SK-N-SH (cell line): ENCODE measurements at regions not wholly inside any gene's neighbourhood (a gene's known extent, or its start where the extent isn't known, plus 50 kb on each side); places are given as distances from the start of the nearest gene placed in this dataset.

Experiments used
- CTCF ChIA-PET: fragments of 300-600, 350-600 bp; formaldehyde crosslinking; extraction: SDS; loops from one replicate; lab custom pipeline; 2021; lab: Yijun Ruan, JAX
- POLR2A ChIA-PET: fragments of 350-600 bp; sonication (Branson Sonifier 250); formaldehyde crosslinking; extraction: SDS; loops from one replicate; lab custom pipeline; 2020; ENCODE audit warnings: antibody characterized with exemption, inconsistent platforms; lab: Yijun Ruan, JAX
- DNase-seq: peaks from one replicate; pipeline ENCODE4 v3.0.0; 2012
- H2AFZ ChIP-seq: fragments of 200-600 bp; sonication (generic); 2 replicates; pipeline ENCODE4 v1.8.1; 2016; ENCODE audit warnings: antibody characterized with exemption, mild to moderate bottlenecking, low read depth
- H3F3A ChIP-seq: fragments of 200-600 bp; sonication (generic); replicated peaks from 2 replicates; pipeline ENCODE3; 2016; ENCODE audit warnings: antibody characterized with exemption, mild to moderate bottlenecking; ENCODE audit not compliant: insufficient read depth
- H3K27ac ChIP-seq, 2 experiments: fragments of 200-500 bp in 1 of 2; fragments of 200-600 bp in 1 of 2; sonication (Bioruptor generic) in 1 of 2; sonication (generic), shearing (Covaris generic) in 1 of 2; 2 replicates each; pipeline versions ENCODE4 v1.5.1 to v1.6.1; 2014 to 2016; ENCODE audit warnings: low read depth in 2 of 2, inconsistent platforms in 1 of 2, low read length in 1 of 2, mild to moderate bottlenecking in 1 of 2, mixed read lengths in 1 of 2
- H3K27me3 ChIP-seq: fragments of 200-600 bp; sonication (generic), shearing (Covaris generic); 2 replicates; pipeline ENCODE4 v1.6.1; 2016; ENCODE audit warnings: mixed run types; ENCODE audit not compliant: insufficient read depth
- H3K36me3 ChIP-seq, 2 experiments: fragments of 200-500 bp in 1 of 2; fragments of 200-600 bp in 1 of 2; sonication (Bioruptor generic) in 1 of 2; sonication (generic) in 1 of 2; replicated peaks in 1 of 2; 2 replicates each; pipeline versions ENCODE3 to v1.5.1; 2014 to 2016; ENCODE audit warnings: low read length in 1 of 2, mild to moderate bottlenecking in 1 of 2; ENCODE audit not compliant: insufficient read depth in 2 of 2, control insufficient read depth in 1 of 2
- H3K4me1 ChIP-seq, 2 experiments: fragments of 200-500 bp in 1 of 2; fragments of 200-600 bp in 1 of 2; sonication (Bioruptor generic) in 1 of 2; sonication (generic), shearing (Covaris generic) in 1 of 2; 2 replicates each; pipeline versions ENCODE4 v1.5.1 to v1.6.1; 2014 to 2016; ENCODE audit warnings: low read depth in 1 of 2, low read length in 1 of 2, mixed run types in 1 of 2; ENCODE audit not compliant: insufficient read depth in 2 of 2, control insufficient read depth in 1 of 2
- H3K4me2 ChIP-seq: fragments of 200-600 bp; sonication (generic), shearing (Covaris generic); 2 replicates; pipeline ENCODE4 v1.6.1; 2017; ENCODE audit warnings: mixed run types
- H3K4me3 ChIP-seq, 2 experiments: fragments of 200-500 bp in 1 of 2; fragments of 200-600 bp in 1 of 2; sonication (Bioruptor generic) in 1 of 2; sonication (generic), shearing (Covaris generic) in 1 of 2; 2 replicates each; pipeline versions ENCODE4 v1.5.1 to v1.8.1; 2014 to 2016; ENCODE audit warnings: low read depth in 2 of 2, inconsistent platforms in 1 of 2, low read length in 1 of 2, mild to moderate bottlenecking in 1 of 2, mixed read lengths in 1 of 2, moderate library complexity in 1 of 2
- H3K79me2 ChIP-seq: fragments of 200-600 bp; sonication (generic); 2 replicates; pipeline ENCODE4 v1.8.1; 2017; ENCODE audit warnings: mild to moderate bottlenecking; ENCODE audit not compliant: insufficient read depth
- H3K9ac ChIP-seq: fragments of 200-600 bp; sonication (generic); 2 replicates; pipeline ENCODE4 v1.6.1; 2017; ENCODE audit warnings: mixed run types
- H3K9me2 ChIP-seq: fragments of 200-600 bp; sonication (generic); 2 replicates; pipeline ENCODE4 v1.6.1; 2017; ENCODE audit warnings: mixed run types
- H3K9me3 ChIP-seq: fragments of 200-600 bp; sonication (generic); 2 replicates; pipeline ENCODE4 v1.6.1; 2017; ENCODE audit warnings: mixed run types, mild to moderate bottlenecking, moderate library complexity
- H4K20me1 ChIP-seq: fragments of 200-600 bp; sonication (generic); 2 replicates; pipeline ENCODE4 v1.6.1; 2017; ENCODE audit warnings: mild to moderate bottlenecking, mixed run types; ENCODE audit not compliant: insufficient read depth
- CHD2 ChIP-seq: fragments of 150-350 bp; IDR thresholded peaks from 2 replicates; pipeline ENCODE4 v1.6.1; 2018; ENCODE audit warnings: low read length; ENCODE audit not compliant: partially characterized antibody
- EP300 ChIP-seq, 2 experiments: IDR thresholded peaks; 2 replicates each; pipeline versions ENCODE4 v1.4.0 to v1.6.1; 2012; ENCODE audit warnings: borderline replicate concordance in 1 of 2, low read depth in 1 of 2, low read length in 1 of 2
- GABPA ChIP-seq: IDR thresholded peaks from 2 replicates; pipeline ENCODE4 v1.4.0; 2012; ENCODE audit warnings: low read depth, mild to moderate bottlenecking
- MEF2A ChIP-seq: IDR thresholded peaks from 2 replicates; pipeline ENCODE4 v1.4.0; 2012; ENCODE audit warnings: low read depth, borderline replicate concordance
- MXI1 ChIP-seq: IDR thresholded peaks from 2 replicates; pipeline ENCODE4 v1.6.1; 2012; ENCODE audit warnings: mild to moderate bottlenecking, low read depth, low read length, improper control_type of control experiment
- NRF1 ChIP-seq: IDR thresholded peaks from 2 replicates; pipeline ENCODE4 v1.6.1; 2012; ENCODE audit warnings: low read depth, mild to moderate bottlenecking, low read length
- RAD21 ChIP-seq: IDR thresholded peaks from 2 replicates; pipeline ENCODE4 v1.6.1; 2012; ENCODE audit warnings: mild to moderate bottlenecking, low read length
- RCOR1 ChIP-seq: fragments of 150-350 bp; IDR thresholded peaks from 2 replicates; pipeline ENCODE4 v1.6.1; 2017; ENCODE audit warnings: antibody characterized with exemption, low read length
- RXRA ChIP-seq: IDR thresholded peaks from 2 replicates; pipeline ENCODE4 v1.4.0; 2012; ENCODE audit warnings: low read depth, mild to moderate bottlenecking, borderline replicate concordance
- SMC3 ChIP-seq: IDR thresholded peaks from 2 replicates; pipeline ENCODE4 v1.6.1; 2012; ENCODE audit warnings: low read depth, low read length, improper control_type of control experiment
- TAF1 ChIP-seq: IDR thresholded peaks from 2 replicates; pipeline ENCODE4 v1.6.1; 2012; ENCODE audit warnings: low read depth, mild to moderate bottlenecking, low read length, moderate library complexity, borderline replicate concordance
- TCF12 ChIP-seq: IDR thresholded peaks from 2 replicates; pipeline ENCODE4 v1.4.0; 2012
- TEAD4 ChIP-seq: IDR thresholded peaks from 2 replicates; pipeline ENCODE4 v1.4.0; 2012; ENCODE audit warnings: mild to moderate bottlenecking, borderline replicate concordance; ENCODE audit not compliant: insufficient read depth
- WGBS: methylation state at CpG from one replicate; pipeline ENCODE4 v1.1.6; 2017; ENCODE audit warnings: low lambda C conversion rate; 5-methylcytosine and 5-hydroxymethylcytosine counted together
- TF ChIP-seq, protein P1 (sequence below): fragments of 150-350 bp; IDR thresholded peaks from 2 replicates; pipeline ENCODE4 v1.6.1; 2017; ENCODE audit warnings: antibody characterized with exemption, low read length, low read depth, borderline replicate concordance
- TF ChIP-seq, protein P2 (sequence below): IDR thresholded peaks from 2 replicates; pipeline ENCODE4 v1.4.0; 2012; ENCODE audit warnings: low read depth, borderline replicate concordance
- TF ChIP-seq, protein P3 (sequence below): IDR thresholded peaks from 2 replicates; pipeline ENCODE4 v1.4.0; 2012; ENCODE audit warnings: low read depth, borderline replicate concordance
- TF ChIP-seq, protein P4 (sequence below): fragments of 150-350 bp; IDR thresholded peaks from 2 replicates; pipeline ENCODE4 v1.6.1; 2016; ENCODE audit warnings: mild to moderate bottlenecking, low read depth, low read length
- TF ChIP-seq, protein P5 (sequence below): IDR thresholded peaks from 2 replicates; pipeline ENCODE4; 2012

DNA sequence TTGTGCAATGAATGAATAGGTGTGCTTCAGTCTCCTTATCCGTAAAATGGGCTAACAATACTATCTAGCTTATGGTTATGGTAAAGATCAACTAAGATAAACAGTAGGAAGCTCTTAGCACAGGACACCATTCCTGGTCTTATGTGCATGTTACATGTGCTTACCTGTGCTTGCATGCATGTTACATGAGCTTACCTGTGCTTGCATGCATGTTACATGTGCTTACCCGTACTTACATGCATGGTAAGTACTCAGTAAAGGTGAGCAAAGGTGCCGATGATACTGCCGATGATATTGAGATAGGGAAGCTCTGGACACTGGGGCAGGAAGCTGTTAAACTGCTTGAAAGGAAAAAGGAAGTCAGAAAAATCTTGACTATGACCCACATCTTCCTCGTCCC, 211.0 kb upstream of the USP24 start:
- H3F3A ChIP-seq: peaks cover 10% of the 10 kb centered on the region
- ChIA-PET POLR2A (no interaction called here), CTCF (interaction anchor here (1.5 kb wide), 1 partner anchor 26 kb away, joined by 3 read pairs; no protein-coding TSS in a partner anchor)
- no peak overlapping the region for H3K27ac ChIP-seq
- no peak overlapping the region for H3K9ac ChIP-seq
- peaks cover 9 to 22% of the 10 kb centered on the region in 2 experiments; a peak in 3 of 4 replicates for H3K4me1 ChIP-seq
- no peak for DNase-seq
- no peaks in the 10 kb centered on the region for H3K27me3 ChIP-seq
- H3K36me3 ChIP-seq: no peaks in the 10 kb centered on the region
- no peaks in the 10 kb centered on the region for H4K20me1 ChIP-seq
- WGBS: 96% methylated on average over 5 of the region's 5 CpGs
- H3K4me3 ChIP-seq: no peak overlapping the region
- H2AFZ ChIP-seq: no peak overlapping the region
- no peaks in the 10 kb centered on the region for H3K79me2 ChIP-seq
- H3K4me2 ChIP-seq: no peak overlapping the region
- H3K9me2 ChIP-seq: no peaks in the 10 kb centered on the region
- H3K9me3 ChIP-seq: no peaks in the 10 kb centered on the region
- TF ChIP-seq NRF1: no peak
- no peak for TF ChIP-seq TCF12
- TF ChIP-seq, protein P1, sequence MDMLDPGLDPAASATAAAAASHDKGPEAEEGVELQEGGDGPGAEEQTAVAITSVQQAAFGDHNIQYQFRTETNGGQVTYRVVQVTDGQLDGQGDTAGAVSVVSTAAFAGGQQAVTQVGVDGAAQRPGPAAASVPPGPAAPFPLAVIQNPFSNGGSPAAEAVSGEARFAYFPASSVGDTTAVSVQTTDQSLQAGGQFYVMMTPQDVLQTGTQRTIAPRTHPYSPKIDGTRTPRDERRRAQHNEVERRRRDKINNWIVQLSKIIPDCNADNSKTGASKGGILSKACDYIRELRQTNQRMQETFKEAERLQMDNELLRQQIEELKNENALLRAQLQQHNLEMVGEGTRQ: no peak
- no peak for TF ChIP-seq RAD21
- no peak for TF ChIP-seq RXRA
- no peak for TF ChIP-seq CHD2
- TF ChIP-seq, protein P2, sequence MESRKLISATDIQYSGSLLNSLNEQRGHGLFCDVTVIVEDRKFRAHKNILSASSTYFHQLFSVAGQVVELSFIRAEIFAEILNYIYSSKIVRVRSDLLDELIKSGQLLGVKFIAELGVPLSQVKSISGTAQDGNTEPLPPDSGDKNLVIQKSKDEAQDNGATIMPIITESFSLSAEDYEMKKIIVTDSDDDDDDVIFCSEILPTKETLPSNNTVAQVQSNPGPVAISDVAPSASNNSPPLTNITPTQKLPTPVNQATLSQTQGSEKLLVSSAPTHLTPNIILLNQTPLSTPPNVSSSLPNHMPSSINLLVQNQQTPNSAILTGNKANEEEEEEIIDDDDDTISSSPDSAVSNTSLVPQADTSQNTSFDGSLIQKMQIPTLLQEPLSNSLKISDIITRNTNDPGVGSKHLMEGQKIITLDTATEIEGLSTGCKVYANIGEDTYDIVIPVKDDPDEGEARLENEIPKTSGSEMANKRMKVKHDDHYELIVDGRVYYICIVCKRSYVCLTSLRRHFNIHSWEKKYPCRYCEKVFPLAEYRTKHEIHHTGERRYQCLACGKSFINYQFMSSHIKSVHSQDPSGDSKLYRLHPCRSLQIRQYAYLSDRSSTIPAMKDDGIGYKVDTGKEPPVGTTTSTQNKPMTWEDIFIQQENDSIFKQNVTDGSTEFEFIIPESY: no peak
- TF ChIP-seq GABPA: no peak
- TF ChIP-seq, protein P3, sequence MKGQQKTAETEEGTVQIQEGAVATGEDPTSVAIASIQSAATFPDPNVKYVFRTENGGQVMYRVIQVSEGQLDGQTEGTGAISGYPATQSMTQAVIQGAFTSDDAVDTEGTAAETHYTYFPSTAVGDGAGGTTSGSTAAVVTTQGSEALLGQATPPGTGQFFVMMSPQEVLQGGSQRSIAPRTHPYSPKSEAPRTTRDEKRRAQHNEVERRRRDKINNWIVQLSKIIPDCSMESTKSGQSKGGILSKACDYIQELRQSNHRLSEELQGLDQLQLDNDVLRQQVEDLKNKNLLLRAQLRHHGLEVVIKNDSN: no peak
- TF ChIP-seq RCOR1: no peak
- TF ChIP-seq MEF2A: no peak

DNA sequence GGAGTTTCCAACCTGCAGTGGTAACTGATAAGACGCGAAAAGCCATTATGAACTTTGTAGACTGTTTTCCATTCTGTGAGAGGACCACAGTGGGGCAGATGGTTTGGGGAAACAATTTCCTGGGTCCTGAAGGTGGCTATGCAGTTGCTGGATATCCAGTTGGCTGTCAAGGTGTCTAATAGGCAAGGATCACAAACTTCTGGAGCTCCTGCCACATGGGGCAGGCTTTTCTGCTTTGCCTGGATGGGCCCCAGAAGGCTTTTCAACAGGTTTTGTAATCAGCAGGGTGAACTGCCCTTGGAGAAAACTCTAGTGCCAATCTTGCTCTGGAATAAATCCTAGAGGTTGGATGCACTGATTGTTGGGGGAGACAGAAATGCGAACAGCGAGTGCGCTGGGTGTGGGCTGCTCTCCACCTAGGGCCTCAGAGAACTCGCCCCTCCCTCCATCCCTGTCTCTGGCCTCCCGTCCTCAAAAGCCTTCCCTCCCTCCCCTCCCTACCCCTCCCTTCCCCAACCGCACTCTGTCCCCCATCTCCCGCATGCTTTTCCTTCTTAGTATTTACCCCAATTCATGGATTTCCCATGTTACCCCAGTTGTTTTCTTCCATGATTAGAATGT, 210.3 kb upstream of the USP24 start:
- Histone ChIP-seq H3K4me3 (no peak overlapping the region), H3K9me3 (no peaks in the 10 kb centered on the region), H3F3A (peaks cover 10% of the 10 kb centered on the region), H4K20me1 (no peaks in the 10 kb centered on the region), H3K4me2 (no peak overlapping the region), H3K79me2 (no peaks in the 10 kb centered on the region), H3K4me1 (peaks cover 12 to 15% of the 10 kb centered on the region in 2 experiments; a peak in 3 of 4 replicates), H3K36me3 (no peaks in the 10 kb centered on the region), H3K27ac (no peak overlapping the region), H3K27me3 (no peaks in the 10 kb centered on the region), H2AFZ (no peak overlapping the region), H3K9ac (no peak overlapping the region), H3K9me2 (no peaks in the 10 kb centered on the region)
- TF ChIP-seq SMC3 (no peak), TAF1 (no peak), EP300 (IDR thresholded peaks at IDR 0.05; ENCODE audit: borderline replicate concordance in 1 of 2, low read depth in 1 of 2, low read length in 1 of 2) (no peak), TEAD4 (no peak), NRF1 (no peak), MXI1 (no peak), GABPA (no peak)
- TF ChIP-seq, protein P2: no peak
- TF ChIP-seq, protein P4, sequence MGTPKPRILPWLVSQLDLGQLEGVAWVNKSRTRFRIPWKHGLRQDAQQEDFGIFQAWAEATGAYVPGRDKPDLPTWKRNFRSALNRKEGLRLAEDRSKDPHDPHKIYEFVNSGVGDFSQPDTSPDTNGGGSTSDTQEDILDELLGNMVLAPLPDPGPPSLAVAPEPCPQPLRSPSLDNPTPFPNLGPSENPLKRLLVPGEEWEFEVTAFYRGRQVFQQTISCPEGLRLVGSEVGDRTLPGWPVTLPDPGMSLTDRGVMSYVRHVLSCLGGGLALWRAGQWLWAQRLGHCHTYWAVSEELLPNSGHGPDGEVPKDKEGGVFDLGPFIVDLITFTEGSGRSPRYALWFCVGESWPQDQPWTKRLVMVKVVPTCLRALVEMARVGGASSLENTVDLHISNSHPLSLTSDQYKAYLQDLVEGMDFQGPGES: no peak
- TF ChIP-seq, protein P5, sequence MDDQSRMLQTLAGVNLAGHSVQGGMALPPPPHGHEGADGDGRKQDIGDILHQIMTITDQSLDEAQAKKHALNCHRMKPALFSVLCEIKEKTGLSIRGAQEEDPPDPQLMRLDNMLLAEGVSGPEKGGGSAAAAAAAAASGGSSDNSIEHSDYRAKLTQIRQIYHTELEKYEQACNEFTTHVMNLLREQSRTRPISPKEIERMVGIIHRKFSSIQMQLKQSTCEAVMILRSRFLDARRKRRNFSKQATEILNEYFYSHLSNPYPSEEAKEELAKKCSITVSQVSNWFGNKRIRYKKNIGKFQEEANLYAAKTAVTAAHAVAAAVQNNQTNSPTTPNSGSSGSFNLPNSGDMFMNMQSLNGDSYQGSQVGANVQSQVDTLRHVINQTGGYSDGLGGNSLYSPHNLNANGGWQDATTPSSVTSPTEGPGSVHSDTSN: no peak
- ChIA-PET POLR2A (no interaction called here), CTCF (no interaction called here)
- no peak for DNase-seq
- WGBS: 96% methylated on average over 9 of the region's 9 CpGs
